EL (cell line): ENCODE measurements at regions not wholly inside any gene's neighbourhood (a gene's known extent, or its start where the extent isn't known, plus 50 kb on each side); places are given as distances from the start of the nearest gene placed in this dataset.

Source experiments
- DNase-seq: peaks from one replicate; pipeline ENCODE4 v3.0.0-alpha.2; 2016

GRCh38 chr11:19459240-19459639 is 218.5 kb upstream of the E2F8 start:
- DNase-seq: no peak

DNA sequence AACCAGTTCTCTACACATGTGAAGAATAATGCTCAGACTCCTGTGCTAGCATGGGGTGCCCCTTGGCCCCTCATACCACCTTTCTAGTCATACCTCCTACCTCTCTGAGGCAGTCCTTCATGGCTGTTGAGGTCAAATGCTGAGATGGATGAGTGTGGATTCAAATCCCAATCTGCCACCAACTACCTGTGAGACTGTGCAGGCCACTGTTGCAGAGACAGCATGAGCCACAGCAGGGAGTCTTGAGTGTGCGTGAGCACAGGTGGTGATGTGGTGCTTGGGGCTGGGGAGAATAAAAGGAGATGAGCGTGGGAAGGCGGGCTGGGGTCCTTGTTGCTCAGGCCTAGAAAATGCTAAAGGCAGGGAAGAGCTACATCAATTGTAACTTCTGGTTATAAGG is 218.0 kb upstream of the E2F8 start:
- no peak for DNase-seq

- DNase-seq: no peak
Observed at GRCh38 chr11:19458231-19458630, 217.5 kb upstream of the E2F8 start.

- no peak for DNase-seq
Observed at GRCh38 chr11:19455731-19456130, 215.0 kb upstream of the E2F8 start.

DNA sequence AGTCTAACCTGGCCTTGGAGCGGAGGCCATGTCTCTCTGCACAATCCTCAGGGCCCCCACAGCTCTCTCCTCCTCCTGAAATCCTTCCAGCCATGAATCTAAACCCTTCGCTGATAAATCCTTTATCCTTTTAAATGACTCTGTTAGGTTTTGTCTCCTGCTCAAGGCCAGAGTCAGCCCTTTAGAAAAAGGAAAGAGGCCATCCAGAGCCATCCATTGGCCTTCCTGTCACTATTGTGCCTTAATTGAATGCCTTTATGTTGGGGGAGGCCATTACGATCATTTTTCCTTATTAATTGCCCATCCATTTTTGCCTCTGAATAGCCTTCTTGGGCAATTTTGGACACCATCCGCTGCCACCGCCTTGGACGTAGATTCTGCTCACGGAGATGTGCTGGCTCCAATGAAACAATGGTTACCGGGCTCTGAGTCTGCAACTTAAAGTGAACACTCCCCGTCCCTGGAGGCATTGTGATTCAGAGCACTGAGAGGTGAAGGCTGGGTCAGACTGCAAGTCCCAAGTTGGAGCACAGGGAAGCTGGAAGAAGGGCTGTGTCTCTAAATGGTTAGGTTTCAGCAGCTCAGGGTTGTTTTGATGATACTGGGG is 213.0 kb upstream of the E2F8 start:
- peak; percentile 22 for DNase-seq

DNA sequence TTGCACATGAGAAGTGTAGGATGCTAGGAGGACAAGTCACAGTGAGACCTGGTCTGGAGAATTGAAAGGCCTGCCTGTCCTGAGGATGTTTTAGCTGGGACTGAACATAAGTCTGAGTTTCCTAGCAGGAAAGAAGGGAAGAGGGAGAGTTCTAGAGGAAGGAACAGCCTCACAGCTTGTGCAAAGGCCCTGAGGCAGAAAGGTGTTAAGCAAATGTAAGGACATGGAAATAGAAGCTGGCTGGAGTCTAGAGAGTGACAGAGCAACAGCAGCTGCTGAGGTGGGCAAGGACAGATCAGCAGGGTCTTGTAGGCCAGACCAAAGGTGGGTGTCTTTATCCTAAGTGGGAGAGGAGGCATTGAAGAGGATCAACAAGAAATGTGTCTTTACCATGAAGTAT is 210.9 kb upstream of the E2F8 start:
- DNase-seq: no peak

DNA sequence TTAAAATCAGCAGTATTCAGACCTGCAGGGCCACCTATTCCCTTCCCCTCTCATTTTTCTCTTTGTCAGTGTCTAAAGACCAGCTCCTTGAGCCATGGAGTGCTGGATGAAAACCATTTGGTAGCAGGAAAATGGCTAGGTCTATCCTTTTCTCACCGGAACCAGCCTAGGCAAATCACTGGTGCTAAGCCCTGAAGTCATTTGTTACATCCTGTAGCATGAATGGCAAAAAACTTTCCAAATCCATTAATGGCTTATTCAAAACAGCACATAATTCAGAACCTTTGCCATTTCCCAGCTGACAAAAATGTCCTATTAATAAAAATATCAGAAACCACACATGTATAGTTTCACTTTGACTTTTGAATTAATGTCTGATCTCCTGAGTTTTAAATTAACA is 209.5 kb upstream of the E2F8 start:
- DNase-seq: no peak

- no peak for DNase-seq
Observed at GRCh38 chr11:19448651-19449050, 207.9 kb upstream of the E2F8 start.

DNA sequence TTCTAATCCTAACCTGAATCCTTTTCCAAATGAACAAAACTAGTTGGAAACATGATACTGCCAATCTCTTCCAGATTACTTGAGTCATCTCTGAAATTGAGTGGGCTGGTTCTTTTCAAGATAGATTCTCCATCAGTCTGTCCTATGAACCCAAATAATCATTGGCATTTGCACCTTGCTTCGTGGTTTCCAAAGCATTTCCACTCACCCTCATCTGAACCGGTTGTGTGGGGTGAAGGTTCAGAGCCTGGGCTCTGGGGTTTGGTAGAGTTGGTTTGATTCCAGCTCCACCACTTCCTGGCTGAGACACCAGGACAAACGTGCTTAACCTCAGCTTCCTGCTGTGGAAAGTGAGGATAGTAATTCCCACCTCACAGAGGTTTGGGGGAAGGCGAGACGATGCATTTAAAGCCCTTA is 206.4 kb upstream of the E2F8 start:
- peak; percentile 65 for DNase-seq

- DNase-seq: no peak
Observed at GRCh38 chr11:19445771-19446170, 205.0 kb upstream of the E2F8 start.

GRCh38 chr11:19444231-19444630 is 203.5 kb upstream of the E2F8 start:
- DNase-seq: peak; percentile 50

DNA sequence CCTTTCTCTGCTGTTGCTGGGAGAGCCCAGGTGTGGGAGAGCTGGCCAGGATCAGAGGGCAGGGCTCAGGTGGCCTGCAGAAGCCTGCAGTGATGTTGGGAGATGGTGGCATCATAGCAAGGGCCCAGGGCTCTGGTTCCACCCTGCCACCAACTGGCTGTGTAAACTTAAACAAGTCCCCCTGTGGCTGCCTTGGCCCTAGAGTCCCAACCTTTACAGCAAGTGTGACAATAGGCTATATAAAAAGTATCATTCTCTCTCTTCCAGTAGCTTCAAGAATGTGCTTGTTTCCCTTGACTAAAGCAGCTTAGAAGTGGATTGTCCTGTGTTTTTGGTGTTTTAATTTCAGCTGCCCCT is 201.8 kb upstream of the E2F8 start:
- DNase-seq: no peak

DNA sequence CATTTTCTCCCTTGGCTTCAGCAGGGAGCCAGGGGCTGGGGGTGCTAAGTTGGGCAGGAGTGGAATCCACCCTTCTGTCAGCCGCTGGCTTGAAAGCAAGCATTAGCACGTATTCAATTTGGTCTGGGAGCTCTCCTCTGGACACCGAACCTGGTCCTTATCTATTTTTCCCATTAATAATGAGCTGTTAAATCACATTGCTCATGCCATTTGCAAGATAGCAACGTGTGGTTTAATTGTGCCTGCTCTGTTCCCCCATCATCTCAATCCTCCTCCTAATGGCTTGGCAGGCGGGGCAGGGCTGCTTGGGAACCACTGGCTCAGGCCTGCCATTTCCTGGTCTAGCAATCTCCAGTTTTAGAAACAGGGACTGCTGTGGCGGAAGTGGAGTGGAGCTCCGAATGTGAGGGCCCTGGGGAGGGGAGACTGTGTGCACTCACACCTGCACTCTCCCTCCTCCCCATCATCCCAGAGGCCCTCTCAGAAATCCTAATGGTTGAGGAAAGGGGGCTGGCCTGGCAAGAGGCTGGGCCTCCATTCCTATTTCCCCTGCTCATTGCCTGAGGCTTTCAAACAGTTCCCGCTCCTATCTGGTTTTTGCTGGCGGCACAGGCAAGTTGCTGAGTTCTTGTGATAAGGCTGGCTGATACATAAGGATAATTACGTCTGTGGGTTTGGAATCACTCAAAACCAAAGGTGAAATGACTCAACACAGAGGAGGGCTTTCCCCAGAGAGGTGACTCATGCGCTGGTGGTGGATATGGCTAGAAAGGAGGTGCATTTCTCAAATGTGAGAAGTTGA is 201.2 kb upstream of the E2F8 start:
- DNase-seq: peak; percentile 97

- no peak for DNase-seq
Observed at GRCh38 chr11:19441288-19441687, 200.5 kb upstream of the E2F8 start.

DNA sequence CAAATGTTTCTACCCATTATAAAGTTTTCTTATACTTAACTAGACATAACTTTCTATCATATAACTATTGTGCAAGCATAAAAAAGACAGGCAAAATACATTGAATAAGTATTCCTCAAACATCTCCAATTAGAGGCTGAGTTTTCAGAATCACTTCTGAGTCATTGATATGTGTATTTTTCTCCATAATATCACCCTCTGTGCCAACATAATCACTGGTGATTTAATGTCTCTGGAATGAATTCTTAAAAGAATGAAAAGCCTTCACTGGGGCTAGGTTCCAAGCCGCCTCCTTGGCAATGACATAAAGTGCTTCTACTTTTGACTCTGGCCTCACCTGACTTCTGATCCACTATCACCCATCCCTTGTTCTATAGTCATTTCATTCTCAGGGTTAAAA is 197.0 kb upstream of the E2F8 start:
- DNase-seq: peak; percentile 90

GRCh38 chr11:19436932-19437331 is 196.2 kb upstream of the E2F8 start:
- DNase-seq: no peak

GRCh38 chr11:19435306-19435989 is 194.7 kb upstream of the E2F8 start:
- no peak for DNase-seq

- DNase-seq: no peak
Observed at GRCh38 chr11:19433791-19434190, 193.0 kb upstream of the E2F8 start.

DNA sequence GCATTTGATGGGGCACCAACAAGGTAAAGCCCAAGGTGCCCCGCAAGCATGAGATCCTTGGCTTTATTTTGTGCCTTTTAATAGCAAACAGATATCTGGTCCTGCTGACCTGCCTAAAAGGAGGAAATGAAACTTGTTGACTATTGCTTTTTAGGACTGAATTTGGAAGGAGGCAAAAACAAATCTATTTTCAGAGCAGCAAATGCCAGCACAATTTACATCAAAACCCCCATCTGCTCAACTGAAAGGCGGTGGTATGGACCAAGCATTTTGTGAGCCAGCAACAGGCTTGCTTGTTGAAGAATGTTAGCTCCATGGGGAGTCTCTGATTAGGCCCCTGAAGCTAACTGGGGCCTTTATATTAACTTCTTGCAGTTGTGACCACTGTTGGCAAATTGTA is 192.6 kb upstream of the E2F8 start:
- no peak for DNase-seq

- peak; percentile 86 for DNase-seq
Observed at GRCh38 chr11:19432370-19433061, 191.8 kb upstream of the E2F8 start.

DNA sequence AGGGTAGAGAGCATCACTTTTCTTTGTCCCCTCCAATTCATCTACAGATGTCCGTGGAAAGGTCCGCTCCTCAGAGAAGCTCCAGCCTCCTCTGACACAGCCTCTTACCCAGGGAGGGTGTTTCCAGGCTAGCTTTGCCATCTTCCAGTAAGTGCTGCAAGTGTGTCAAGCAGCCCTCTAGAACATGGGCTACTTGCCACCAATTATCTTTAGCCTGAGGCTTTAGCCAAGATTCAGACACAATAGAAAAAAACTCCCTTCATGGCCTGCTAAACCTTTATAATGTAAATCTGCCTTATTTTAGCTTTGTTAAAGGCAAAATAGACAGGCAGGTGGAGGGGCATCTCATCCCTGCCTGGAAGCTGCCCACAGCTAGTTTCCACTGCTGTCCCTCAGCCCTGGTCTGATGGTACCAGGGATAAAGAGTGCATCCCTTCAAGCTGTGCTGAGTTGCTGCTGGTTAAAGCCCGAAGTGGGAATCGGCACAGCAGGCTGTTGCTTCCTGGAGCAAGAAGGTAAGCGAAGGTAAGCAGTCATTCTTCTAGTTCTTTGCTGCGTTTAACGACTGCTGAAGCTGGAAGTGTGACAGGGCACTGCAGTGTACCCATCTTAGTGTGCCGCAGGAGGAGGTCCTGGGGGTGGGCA is 190.1 kb upstream of the E2F8 start:
- DNase-seq: no peak

DNA sequence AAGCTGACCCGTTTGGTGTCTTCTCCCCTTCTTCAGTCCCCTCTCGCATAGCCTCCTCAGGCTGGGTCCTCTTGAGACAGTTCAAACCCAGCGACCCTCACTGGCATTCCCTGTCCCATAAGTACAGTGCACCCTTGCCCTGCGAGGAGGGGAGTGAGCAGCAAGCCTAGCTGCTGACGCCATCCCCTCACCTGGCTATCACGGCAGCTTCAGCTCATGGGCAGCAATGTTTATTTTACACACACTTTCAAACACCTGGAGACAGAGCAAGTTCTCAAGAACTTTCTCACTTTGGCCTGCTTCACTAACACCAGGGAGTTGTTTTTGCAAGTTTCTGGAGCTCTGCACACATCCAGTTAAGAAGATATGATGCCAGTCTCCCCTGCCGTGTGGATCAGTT is 189.6 kb upstream of the E2F8 start:
- DNase-seq: no peak

DNA sequence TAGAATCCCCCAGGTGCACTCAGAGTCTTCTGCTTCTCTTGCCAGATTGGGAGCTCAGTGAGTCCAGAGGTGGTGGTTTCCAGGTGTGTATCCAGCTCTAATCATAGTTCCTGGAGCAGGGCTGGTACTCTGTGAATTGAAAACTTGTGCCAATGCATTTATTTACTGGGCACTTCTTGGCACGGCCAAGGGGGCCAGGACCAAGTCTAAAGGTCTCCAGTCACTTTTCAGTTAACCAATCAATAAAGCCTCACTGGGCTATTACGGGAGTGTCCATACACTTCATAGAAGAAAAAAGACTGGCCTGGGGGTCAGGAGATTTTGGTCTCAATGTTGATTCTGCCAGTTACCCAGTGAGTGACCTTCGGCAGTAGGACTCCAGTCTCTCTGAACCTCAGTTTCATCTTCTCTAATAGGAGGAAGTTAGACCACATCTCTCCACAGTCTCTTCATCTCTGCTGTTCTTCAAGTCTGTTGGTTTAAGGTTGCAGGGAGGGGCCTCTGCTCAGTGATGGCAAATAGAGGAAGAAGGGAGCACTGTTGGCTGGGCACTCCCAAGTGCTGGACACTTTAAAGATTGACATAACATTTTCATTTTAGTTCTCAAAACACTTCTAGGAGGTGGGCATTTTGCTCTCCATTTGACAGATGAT is 188.5 kb upstream of the E2F8 start:
- no peak for DNase-seq
